ENCODE measurements at regions not wholly inside any gene's neighbourhood (a gene's known extent, or its start where the extent isn't known, plus 50 kb on each side); places are given as distances from the start of the nearest gene placed in this dataset.

- no peaks in the 10 kb centered on the region for H3K27me3 ChIP-seq (ENCODE audit: control insufficient read depth, insufficient read depth, low read length)
- H3K4me3 ChIP-seq (ENCODE audit: low read length), result no peak overlapping the region
- H3K9me3 ChIP-seq (replicated peaks; ENCODE audit: control insufficient read depth, low read depth, low read length), result no peaks in the 10 kb centered on the region
- H3K27ac ChIP-seq (ENCODE audit: low read length), result no peak overlapping the region
- H3K36me3 ChIP-seq (ENCODE audit: control insufficient read depth, insufficient read depth, low read length), result no peaks in the 10 kb centered on the region
- peak; percentile 18 for DNase-seq
- H3K4me1 ChIP-seq (ENCODE audit: control insufficient read depth, insufficient read depth, low read length), result no peaks in the 10 kb centered on the region
These were observed 2374.6 kb downstream of the PCDH9 start for GRCh38 chr13:64855506-64855905.

- Histone ChIP-seq H3K9me3 (replicated peaks; ENCODE audit: control insufficient read depth, low read depth, low read length) (no peaks in the 10 kb centered on the region), H3K36me3 (ENCODE audit: control insufficient read depth, insufficient read depth, low read length) (no peaks in the 10 kb centered on the region), H3K27ac (ENCODE audit: low read length) (no peak overlapping the region), H3K4me3 (ENCODE audit: low read length) (no peak overlapping the region), H3K27me3 (ENCODE audit: control insufficient read depth, insufficient read depth, low read length) (no peaks in the 10 kb centered on the region), H3K4me1 (ENCODE audit: control insufficient read depth, insufficient read depth, low read length) (no peaks in the 10 kb centered on the region)
- no peak for DNase-seq
These were observed 2380.1 kb downstream of the PCDH9 start for GRCh38 chr13:64850017-64850416.

GRCh38 chr13:64849196-64849595, 2380.9 kb downstream of the PCDH9 start:
- H3K4me1 ChIP-seq (ENCODE audit: control insufficient read depth, insufficient read depth, low read length), result no peaks in the 10 kb centered on the region
- no peaks in the 10 kb centered on the region for H3K27me3 ChIP-seq (ENCODE audit: control insufficient read depth, insufficient read depth, low read length)
- no peaks in the 10 kb centered on the region for H3K9me3 ChIP-seq (replicated peaks; ENCODE audit: control insufficient read depth, low read depth, low read length)
- H3K4me3 ChIP-seq (ENCODE audit: low read length), result no peak overlapping the region
- DNase-seq, result no peak
- no peaks in the 10 kb centered on the region for H3K36me3 ChIP-seq (ENCODE audit: control insufficient read depth, insufficient read depth, low read length)
- H3K27ac ChIP-seq (ENCODE audit: low read length), result no peak overlapping the region

- no peak overlapping the region for H3K27ac ChIP-seq (ENCODE audit: low read length)
- H3K4me1 ChIP-seq (ENCODE audit: control insufficient read depth, insufficient read depth, low read length), result no peaks in the 10 kb centered on the region
- 88% methylated on average over 2 of the region's 6 CpGs for WGBS (ENCODE audit: insufficient coverage)
- no peak overlapping the region for H3K4me3 ChIP-seq (ENCODE audit: low read length)
- no peak for DNase-seq
- no peaks in the 10 kb centered on the region for H3K27me3 ChIP-seq (ENCODE audit: control insufficient read depth, insufficient read depth, low read length)
- no peaks in the 10 kb centered on the region for H3K36me3 ChIP-seq (ENCODE audit: control insufficient read depth, insufficient read depth, low read length)
- no peaks in the 10 kb centered on the region for H3K9me3 ChIP-seq (replicated peaks; ENCODE audit: control insufficient read depth, low read depth, low read length)
These were observed 2382.4 kb downstream of the PCDH9 start for GRCh38 chr13:64847767-64848166.

- H3K36me3 ChIP-seq (ENCODE audit: control insufficient read depth, insufficient read depth, low read length), result no peaks in the 10 kb centered on the region
- no peak overlapping the region for H3K4me3 ChIP-seq (ENCODE audit: low read length)
- H3K9me3 ChIP-seq (replicated peaks; ENCODE audit: control insufficient read depth, low read depth, low read length), result no peaks in the 10 kb centered on the region
- no peaks in the 10 kb centered on the region for H3K27me3 ChIP-seq (ENCODE audit: control insufficient read depth, insufficient read depth, low read length)
- no peak overlapping the region for H3K27ac ChIP-seq (ENCODE audit: low read length)
- WGBS (ENCODE audit: insufficient coverage), result no CpG with 5 or more reads among the region's 1 CpG
- DNase-seq, result peak; percentile 3
- H3K4me1 ChIP-seq (ENCODE audit: control insufficient read depth, insufficient read depth, low read length), result no peaks in the 10 kb centered on the region
These were observed 2385.0 kb downstream of the PCDH9 start for GRCh38 chr13:64845110-64845509.

- Histone ChIP-seq H3K9me3 (replicated peaks; ENCODE audit: control insufficient read depth, low read depth, low read length) (no peaks in the 10 kb centered on the region), H3K27me3 (ENCODE audit: control insufficient read depth, insufficient read depth, low read length) (no peaks in the 10 kb centered on the region), H3K36me3 (ENCODE audit: control insufficient read depth, insufficient read depth, low read length) (no peaks in the 10 kb centered on the region), H3K4me3 (ENCODE audit: low read length) (no peak overlapping the region), H3K4me1 (ENCODE audit: control insufficient read depth, insufficient read depth, low read length) (no peaks in the 10 kb centered on the region), H3K27ac (ENCODE audit: low read length) (no peak overlapping the region)
- WGBS (ENCODE audit: insufficient coverage), result 100% methylated on average over 1 of the region's 2 CpGs
- no peak for DNase-seq
These were observed 2411.1 kb downstream of the PCDH9 start for GRCh38 chr13:64819081-64819480.

GRCh38 chr13:64817691-64818090, 2412.4 kb downstream of the PCDH9 start:
- no peak overlapping the region for H3K4me3 ChIP-seq (ENCODE audit: low read length)
- no peaks in the 10 kb centered on the region for H3K27me3 ChIP-seq (ENCODE audit: control insufficient read depth, insufficient read depth, low read length)
- no peaks in the 10 kb centered on the region for H3K36me3 ChIP-seq (ENCODE audit: control insufficient read depth, insufficient read depth, low read length)
- no CpG with 5 or more reads among the region's 3 CpGs for WGBS (ENCODE audit: insufficient coverage)
- DNase-seq, result no peak
- no peaks in the 10 kb centered on the region for H3K9me3 ChIP-seq (replicated peaks; ENCODE audit: control insufficient read depth, low read depth, low read length)
- H3K27ac ChIP-seq (ENCODE audit: low read length), result no peak overlapping the region
- H3K4me1 ChIP-seq (ENCODE audit: control insufficient read depth, insufficient read depth, low read length), result no peaks in the 10 kb centered on the region

GRCh38 chr13:64810750-64811149, 2419.4 kb downstream of the PCDH9 start:
- Histone ChIP-seq H3K27ac (ENCODE audit: low read length) (no peak overlapping the region), H3K36me3 (ENCODE audit: control insufficient read depth, insufficient read depth, low read length) (no peaks in the 10 kb centered on the region), H3K27me3 (ENCODE audit: control insufficient read depth, insufficient read depth, low read length) (no peaks in the 10 kb centered on the region), H3K4me3 (ENCODE audit: low read length) (no peak overlapping the region), H3K4me1 (ENCODE audit: control insufficient read depth, insufficient read depth, low read length) (no peaks in the 10 kb centered on the region), H3K9me3 (replicated peaks; ENCODE audit: control insufficient read depth, low read depth, low read length) (peaks cover 2% of the 10 kb centered on the region)
- DNase-seq, result no peak
- no CpG with 5 or more reads among the region's 3 CpGs for WGBS (ENCODE audit: insufficient coverage)

- DNase-seq, result no peak
- H3K4me1 ChIP-seq (ENCODE audit: control insufficient read depth, insufficient read depth, low read length), result no peaks in the 10 kb centered on the region
- peaks cover 2% of the 10 kb centered on the region for H3K9me3 ChIP-seq (replicated peaks; ENCODE audit: control insufficient read depth, low read depth, low read length)
- no peak overlapping the region for H3K4me3 ChIP-seq (ENCODE audit: low read length)
- 89% methylated on average over 3 of the region's 4 CpGs for WGBS (ENCODE audit: insufficient coverage)
- H3K36me3 ChIP-seq (ENCODE audit: control insufficient read depth, insufficient read depth, low read length), result no peaks in the 10 kb centered on the region
- H3K27ac ChIP-seq (ENCODE audit: low read length), result no peak overlapping the region
- no peaks in the 10 kb centered on the region for H3K27me3 ChIP-seq (ENCODE audit: control insufficient read depth, insufficient read depth, low read length)
These were observed 2421.4 kb downstream of the PCDH9 start for GRCh38 chr13:64808704-64809103.

GRCh38 chr13:64801768-64802167, 2428.4 kb downstream of the PCDH9 start:
- no peaks in the 10 kb centered on the region for H3K36me3 ChIP-seq (ENCODE audit: control insufficient read depth, insufficient read depth, low read length)
- no peak for DNase-seq
- H3K27ac ChIP-seq (ENCODE audit: low read length), result no peak overlapping the region
- no peaks in the 10 kb centered on the region for H3K27me3 ChIP-seq (ENCODE audit: control insufficient read depth, insufficient read depth, low read length)
- no peak overlapping the region for H3K4me3 ChIP-seq (ENCODE audit: low read length)
- no peaks in the 10 kb centered on the region for H3K4me1 ChIP-seq (ENCODE audit: control insufficient read depth, insufficient read depth, low read length)
- no CpG with 5 or more reads among the region's 4 CpGs for WGBS (ENCODE audit: insufficient coverage)
- no peaks in the 10 kb centered on the region for H3K9me3 ChIP-seq (replicated peaks; ENCODE audit: control insufficient read depth, low read depth, low read length)

GRCh38 chr13:64798422-64798821, 2431.7 kb downstream of the PCDH9 start:
- Histone ChIP-seq H3K9me3 (replicated peaks; ENCODE audit: control insufficient read depth, low read depth, low read length) (no peaks in the 10 kb centered on the region), H3K4me1 (ENCODE audit: control insufficient read depth, insufficient read depth, low read length) (no peaks in the 10 kb centered on the region), H3K36me3 (ENCODE audit: control insufficient read depth, insufficient read depth, low read length) (no peaks in the 10 kb centered on the region), H3K27ac (ENCODE audit: low read length) (no peak overlapping the region), H3K4me3 (ENCODE audit: low read length) (no peak overlapping the region), H3K27me3 (ENCODE audit: control insufficient read depth, insufficient read depth, low read length) (no peaks in the 10 kb centered on the region)
- no peak for DNase-seq
- WGBS (ENCODE audit: insufficient coverage), result no CpG with 5 or more reads among the region's 4 CpGs
